ENCODE measurements at regions not wholly inside any gene's neighbourhood (a gene's known extent, or its start where the extent isn't known, plus 50 kb on each side); places are given as distances from the start of the nearest gene placed in this dataset.

GRCh38 chr4:4619821-4620220, 78.0 kb upstream of the STX18 start:
- dilution Hi-C loops (cut with MboI; ENCODE audit: extremely low pct_ligation_motif_present, low sequenced_read_pairs): no loop called here
- CTCF ChIA-PET: interaction anchor here (1.1 to 1.4 kb wide), 3 partner anchors 12 to 49 kb away, joined by 3 to 4 read pairs (median 3); no protein-coding TSS in a partner anchor

More at GRCh38 chr4:4619821-4620220, 78.0 kb upstream of the STX18 start:
- Histone ChIP-seq H3K4me1 (ENCODE audit: control insufficient read depth, extremely low read depth, insufficient read depth, low read length) (no peaks in the 10 kb centered on the region), H3K4me2 (ENCODE audit: insufficient read depth, low read length) (no peak overlapping the region), H3K79me2 (ENCODE audit: control insufficient read depth, insufficient read depth, low read length) (no peaks in the 10 kb centered on the region), H3K4me3 (replicated peaks in 1 of 3; ENCODE audit: insufficient read depth in 1 of 3, low read depth in 1 of 3, low read length in 3 of 3) (no peak overlapping the region), H3K9ac (replicated peaks; ENCODE audit: extremely low read depth, insufficient read depth, low read length) (no peak overlapping the region), H3K36me3 (ENCODE audit: control insufficient read depth in 2 of 2, extremely low read depth in 1 of 2, insufficient read depth in 2 of 2, low read length in 2 of 2) (no peaks in the 10 kb centered on the region), H3K9me1 (replicated peaks; ENCODE audit: control insufficient read depth, extremely low read depth, insufficient read depth, low read length) (no peaks in the 10 kb centered on the region), H2AFZ (ENCODE audit: low read depth, low read length) (no peak overlapping the region), H4K20me1 (replicated peaks; ENCODE audit: control insufficient read depth, extremely low read depth, insufficient read depth, low read length) (no peaks in the 10 kb centered on the region), H3K27me3 (ENCODE audit: control insufficient read depth in 2 of 2, insufficient read depth in 2 of 2, low read length in 2 of 2) (no peaks in the 10 kb centered on the region), H3K27ac (ENCODE audit: insufficient read depth, low read depth, low read length) (no peak overlapping the region), H3K9me3 (replicated peaks; ENCODE audit: control insufficient read depth, insufficient read depth, low read length) (no peaks in the 10 kb centered on the region)
- no peak for DNase-seq (ENCODE audit: low read depth, low spot score)
- no peak for FAIRE-seq
- no TSS peak for BruUV-seq (replicated peaks)
- POLR2A ChIA-PET: no interaction called here
- no peak for TF ChIP-seq EZH2 (IDR thresholded peaks at IDR 0.05; ENCODE audit: borderline replicate concordance, low read depth, low read length, severe bottlenecking)
- no peak for TF ChIP-seq MYC (IDR thresholded peaks at IDR 0.05; ENCODE audit: low read depth, low read length)
- no peak for TF ChIP-seq POLR2AphosphoS5 (IDR thresholded peaks at IDR 0.05; ENCODE audit: insufficient read depth, low read depth, low read length)
- TF ChIP-seq GATA2 (IDR thresholded peaks at IDR 0.05; ENCODE audit: insufficient read depth, insufficient read length, low read depth, low read length): no peak
- TF ChIP-seq MAX (IDR thresholded peaks at IDR 0.05; ENCODE audit: insufficient read depth, insufficient read length): no peak
- no peak for TF ChIP-seq POLR2A (IDR thresholded peaks at IDR 0.05; ENCODE audit: low read depth, low read length)
- TF ChIP-seq FOS (IDR thresholded peaks at IDR 0.05; ENCODE audit: borderline replicate concordance, insufficient read depth, low read length): no peak
- no peak for TF ChIP-seq CTCF (IDR thresholded peaks at IDR 0.05; ENCODE audit: extremely low read depth in 1 of 2, insufficient read depth in 1 of 2, low read depth in 1 of 2, low read length in 2 of 2)
- TF ChIP-seq JUN (IDR thresholded peaks at IDR 0.05; ENCODE audit: borderline replicate concordance, insufficient read depth, insufficient read length, low read depth): no peak
- intact Hi-C loops (cut with micrococcal nuclease): no loop called here

Measured in endothelial cell of umbilical vein (primary cell).